H54 (cell line): ENCODE measurements at regions not wholly inside any gene's neighbourhood (a gene's known extent, or its start where the extent isn't known, plus 50 kb on each side); places are given as distances from the start of the nearest gene placed in this dataset.
A peak's percentile ranks its signal among the peaks of the same experiment; 100 is the strongest.

ENCODE experiments used
- DNase-seq: peaks from one replicate; pipeline ENCODE4 v3.0.0; 2011; ENCODE audit warnings: low spot score, mixed read lengths; ENCODE audit not compliant: insufficient read length
- FAIRE-seq: peaks from 3 replicates; lab custom pipeline; 2011; peaks lifted over from hg19 to GRCh38; lab: Jason Lieb, UNC
- POLR2A ChIP-seq: IDR thresholded peaks from 2 replicates; pipeline ENCODE4 v1.6.1; 2011; ENCODE audit warnings: low read depth, mild to moderate bottlenecking, low read length

- TF ChIP-seq POLR2A: no peak
- DNase-seq (no peak), FAIRE-seq (no peak)
Observed at GRCh38 chr20:56855708-56856107, 226.6 kb downstream of the TFAP2C start.

- DNase-seq (no peak), FAIRE-seq (no peak)
- no peak for TF ChIP-seq POLR2A
Observed at GRCh38 chr20:56857950-56858349, 228.8 kb downstream of the TFAP2C start.

DNA sequence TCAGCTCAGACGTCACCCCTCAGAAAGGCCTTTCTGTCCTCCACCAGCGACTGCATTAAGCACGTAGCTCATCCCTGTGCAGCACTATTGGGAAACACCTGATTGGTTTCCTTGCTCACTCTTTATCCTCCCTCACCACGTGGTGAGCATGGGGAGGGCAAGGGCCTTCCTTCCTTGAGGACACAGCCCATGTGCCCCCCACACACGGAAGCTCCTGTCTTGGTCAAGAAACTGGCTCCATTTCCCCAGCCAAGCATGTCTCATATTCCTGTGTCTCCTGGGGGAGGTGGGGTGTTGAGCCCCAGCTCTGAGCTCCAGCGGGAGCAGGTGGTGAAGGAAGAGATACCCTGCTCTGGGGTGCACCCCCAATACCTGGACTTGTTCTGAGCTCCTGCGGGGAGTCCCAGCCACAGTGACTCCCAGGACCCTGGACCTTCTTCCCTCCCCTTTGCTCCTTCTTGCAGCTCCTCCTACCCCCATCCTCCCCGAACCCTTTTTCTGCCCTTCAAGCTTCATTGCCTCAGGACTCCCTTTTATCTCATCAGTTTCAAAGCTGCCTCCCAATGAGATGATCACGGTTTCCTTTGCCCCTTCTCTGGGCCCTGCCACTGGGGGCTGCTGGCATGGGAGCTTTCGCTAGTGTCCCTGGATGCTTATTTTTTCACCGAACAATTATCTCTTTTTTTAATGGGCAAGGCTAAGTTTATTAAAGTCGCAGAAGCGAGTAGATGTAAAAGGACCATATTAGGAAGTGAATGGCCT, 230.1 kb downstream of the TFAP2C start:
- TF ChIP-seq POLR2A: no peak
- FAIRE-seq (no peak), DNase-seq (no peak)

DNA sequence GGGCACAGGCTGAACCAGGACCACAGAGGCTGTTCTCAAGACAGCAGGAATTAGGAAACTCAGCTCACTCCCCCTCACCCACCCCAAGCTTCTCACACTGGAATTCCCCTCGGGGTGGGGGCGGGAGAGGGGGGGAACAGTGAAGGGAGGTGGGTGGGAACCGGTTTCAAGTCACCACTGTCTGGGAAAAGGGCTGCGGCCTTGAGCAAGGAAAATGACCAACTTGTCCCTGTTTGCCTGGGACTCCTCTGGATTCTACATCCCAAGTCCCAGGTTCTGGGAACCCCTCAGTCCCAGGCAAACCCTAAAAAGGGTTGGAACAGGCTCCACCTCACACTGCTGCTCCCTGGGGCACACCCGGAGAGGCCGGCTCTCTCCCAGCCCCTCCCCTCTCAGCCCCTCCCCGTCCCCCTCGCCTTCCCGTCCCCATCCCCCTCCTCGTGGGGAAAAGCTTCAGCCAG, 230.7 kb downstream of the TFAP2C start:
- DNase-seq (no peak), FAIRE-seq (no peak)
- TF ChIP-seq POLR2A: no peak

DNA sequence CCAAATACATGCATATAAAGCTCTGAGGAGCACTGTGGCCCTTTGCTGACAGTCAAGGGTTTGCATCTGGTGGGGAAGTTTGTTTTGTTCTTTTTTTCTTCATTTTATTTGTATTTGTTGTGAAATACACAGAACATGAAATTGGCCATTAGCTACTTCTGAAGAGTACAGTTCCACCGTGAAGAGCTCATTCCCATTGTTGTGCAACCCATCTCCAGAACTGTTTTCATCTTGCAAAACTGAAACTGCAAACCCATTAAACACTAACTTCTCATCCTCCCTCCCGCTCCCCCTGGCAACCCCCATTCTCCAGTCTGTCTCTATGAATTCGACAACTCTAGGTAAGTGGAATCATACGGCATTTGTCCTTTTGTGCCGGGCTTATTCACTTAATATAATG, 231.3 kb downstream of the TFAP2C start:
- no peak for FAIRE-seq
- TF ChIP-seq POLR2A: no peak
- DNase-seq: no peak

DNA sequence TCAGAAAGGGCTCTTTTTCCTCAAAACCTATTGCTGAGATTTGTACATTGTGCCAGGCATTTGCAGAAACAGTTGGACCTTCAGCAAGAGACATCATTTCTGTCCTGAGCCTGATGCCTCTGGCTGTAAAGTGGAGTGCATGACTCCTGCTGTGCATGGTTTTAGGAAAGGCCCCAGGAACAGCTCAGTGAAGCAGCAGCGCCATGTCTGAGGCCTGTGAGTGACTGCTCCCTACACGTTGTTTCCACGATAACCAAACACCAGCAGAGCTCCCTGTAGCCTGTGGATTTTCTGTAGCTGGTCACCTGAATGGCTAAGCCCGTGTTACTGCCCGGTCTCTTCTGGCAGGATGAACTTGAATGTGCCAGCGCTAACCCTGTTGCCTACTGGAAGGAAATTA, 232.5 kb downstream of the TFAP2C start:
- DNase-seq (no peak), FAIRE-seq (no peak)
- no peak for TF ChIP-seq POLR2A

GRCh38 chr20:56865055-56865454, 235.9 kb downstream of the TFAP2C start:
- no peak for DNase-seq
- FAIRE-seq: no peak
- TF ChIP-seq POLR2A: no peak

GRCh38 chr20:56867128-56867527, 238.0 kb downstream of the TFAP2C start:
- DNase-seq: no peak
- no peak for TF ChIP-seq POLR2A
- FAIRE-seq: no peak

GRCh38 chr20:56868746-56869145, 239.6 kb downstream of the TFAP2C start:
- DNase-seq (no peak), FAIRE-seq (no peak)
- TF ChIP-seq POLR2A: no peak

DNA sequence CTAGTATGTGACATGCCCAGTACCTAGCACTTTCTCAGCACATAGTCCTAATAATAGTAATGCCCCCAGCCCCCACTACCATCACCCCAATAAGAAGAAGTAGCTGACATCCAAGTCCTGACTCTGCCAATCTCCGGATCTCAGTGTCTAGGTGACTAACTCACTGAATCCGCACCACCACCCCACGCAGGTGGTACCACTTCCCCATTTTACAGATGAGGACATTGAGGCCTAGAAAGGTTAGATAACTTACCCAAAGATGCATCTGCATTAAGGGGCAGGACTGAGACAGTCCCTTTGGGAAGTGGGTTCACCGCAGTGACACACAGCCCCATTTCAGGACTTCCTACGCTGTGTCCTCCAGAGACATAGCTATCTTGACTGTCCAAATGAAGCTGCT, 241.2 kb downstream of the TFAP2C start:
- DNase-seq: no peak
- no peak for FAIRE-seq
- TF ChIP-seq POLR2A: no peak

DNA sequence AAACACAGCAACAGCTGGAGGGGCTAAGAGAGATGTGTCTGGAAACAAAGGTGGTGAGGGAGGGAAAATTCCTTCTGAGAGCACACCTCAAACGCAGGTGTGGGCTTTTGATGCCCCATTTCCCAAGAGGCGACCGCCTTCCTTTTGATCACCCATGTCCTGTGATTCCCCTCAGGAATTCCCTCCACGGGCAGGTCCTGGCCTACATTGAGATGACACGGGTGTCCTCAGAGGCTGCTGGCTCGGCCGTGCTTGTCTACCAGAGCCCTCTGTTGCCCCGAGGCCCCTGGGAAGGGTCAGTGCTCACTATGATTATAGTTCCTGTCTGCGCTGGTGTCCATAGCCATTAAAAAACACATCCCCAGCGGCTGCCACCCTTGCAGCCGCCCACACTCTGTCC, 242.6 kb downstream of the TFAP2C start:
- no peak for TF ChIP-seq POLR2A
- FAIRE-seq (no peak), DNase-seq (no peak)

DNA sequence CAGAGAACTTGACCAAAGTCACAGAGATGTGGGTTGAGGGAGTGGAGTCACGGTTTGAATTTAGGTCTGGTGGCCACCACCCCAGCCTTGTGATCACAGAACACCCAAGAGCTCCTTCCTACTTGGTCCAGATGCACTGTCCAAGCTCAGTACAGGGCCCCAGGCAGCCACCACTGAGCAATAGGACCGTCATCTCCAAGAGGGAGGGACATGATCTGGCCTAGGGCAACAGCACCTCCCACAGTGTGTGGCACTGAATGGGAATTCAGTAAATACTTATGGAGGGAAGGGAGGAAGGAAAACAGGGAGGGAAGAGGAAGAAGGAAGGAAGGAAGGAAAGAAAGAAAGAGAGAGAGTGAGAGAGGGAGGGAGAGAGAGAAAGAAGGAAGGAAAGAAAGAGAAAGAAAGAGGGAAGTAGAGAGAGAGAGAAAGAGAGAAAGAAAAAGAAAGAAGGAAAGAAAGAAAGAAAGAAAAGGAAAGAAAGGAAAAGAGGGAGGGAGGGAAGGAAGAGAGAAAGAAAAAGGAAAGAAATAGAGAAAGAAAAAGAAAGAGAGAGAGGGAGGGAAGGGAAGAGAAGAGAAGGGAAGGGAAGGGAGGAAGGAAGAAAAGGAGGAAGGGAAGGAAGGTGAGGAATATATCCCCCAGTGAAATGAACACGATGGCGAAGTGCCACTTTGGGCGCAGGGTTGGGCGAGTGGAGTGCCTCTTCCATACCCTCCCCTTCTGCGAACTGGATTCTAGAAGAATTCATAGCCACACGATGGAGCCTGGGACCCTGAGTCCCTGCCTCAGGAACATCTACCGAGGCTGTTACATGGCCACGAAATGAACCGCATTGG, 243.7 kb downstream of the TFAP2C start:
- FAIRE-seq (no peak), DNase-seq (no peak)
- no peak for TF ChIP-seq POLR2A

GRCh38 chr20:56873836-56874235, 244.7 kb downstream of the TFAP2C start:
- DNase-seq: no peak
- TF ChIP-seq POLR2A: no peak
- no peak for FAIRE-seq

- no peak for TF ChIP-seq POLR2A
- DNase-seq: peak; percentile 95
- peak; percentile 58 for FAIRE-seq
Observed at GRCh38 chr20:56875052-56875659, 246.1 kb downstream of the TFAP2C start.
